ENCODE measurements at regions not wholly inside any gene's neighbourhood (a gene's known extent, or its start where the extent isn't known, plus 50 kb on each side); places are given as distances from the start of the nearest gene placed in this dataset.

DNA sequence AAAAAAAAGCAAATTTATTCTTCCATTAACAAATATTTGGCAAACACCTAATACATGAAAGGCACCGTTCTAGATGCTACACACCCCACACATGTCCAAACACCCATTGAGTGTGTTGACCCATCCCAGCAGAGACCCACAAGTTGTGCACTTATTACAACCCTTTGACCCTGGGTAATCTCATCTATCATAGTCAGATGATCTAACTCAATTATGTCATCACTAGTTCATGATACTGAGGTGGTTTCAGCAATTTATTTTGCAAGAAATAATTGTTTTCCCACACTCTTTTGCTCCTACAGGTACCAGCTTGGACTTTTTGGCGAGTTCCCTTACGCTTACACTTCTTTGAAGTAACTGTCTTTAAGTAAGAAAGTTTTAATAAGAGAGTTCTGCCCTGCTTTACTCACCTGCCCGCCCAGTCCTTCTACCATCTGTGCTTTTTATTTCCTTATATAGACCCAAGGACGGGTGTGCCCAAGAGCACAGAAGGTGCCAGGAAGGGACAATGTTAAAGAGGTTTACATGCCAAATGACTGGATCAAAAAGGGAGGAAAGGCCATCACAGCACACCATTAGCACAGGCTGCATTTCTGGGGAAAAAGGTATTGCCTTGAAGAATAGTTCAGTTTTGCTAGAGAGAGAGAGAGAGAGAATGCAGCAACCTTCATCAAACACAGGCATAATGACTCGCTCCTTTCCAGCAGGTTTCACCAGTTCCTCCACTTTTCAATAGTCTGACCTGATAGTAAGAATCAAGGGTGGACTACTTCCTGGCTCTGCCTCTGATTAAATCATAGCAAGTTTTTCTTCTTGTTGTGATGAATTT lies 54.5 kb upstream of the ATP11B start:
- no peak overlapping the region for H3K4me3 ChIP-seq (ENCODE audit: low read length)
- no peak overlapping the region for H2AFZ ChIP-seq (ENCODE audit: low read depth, low read length)
- no peaks in the 10 kb centered on the region for H3K4me1 ChIP-seq (ENCODE audit: insufficient read depth, low read length)
- H3K9me3 ChIP-seq (ENCODE audit: low read length), result no peaks in the 10 kb centered on the region
- peaks cover 16% of the 10 kb centered on the region for H3K27me3 ChIP-seq (ENCODE audit: insufficient read depth, low read length)
- H3K36me3 ChIP-seq (ENCODE audit: insufficient read depth, low read length), result no peaks in the 10 kb centered on the region

DNA sequence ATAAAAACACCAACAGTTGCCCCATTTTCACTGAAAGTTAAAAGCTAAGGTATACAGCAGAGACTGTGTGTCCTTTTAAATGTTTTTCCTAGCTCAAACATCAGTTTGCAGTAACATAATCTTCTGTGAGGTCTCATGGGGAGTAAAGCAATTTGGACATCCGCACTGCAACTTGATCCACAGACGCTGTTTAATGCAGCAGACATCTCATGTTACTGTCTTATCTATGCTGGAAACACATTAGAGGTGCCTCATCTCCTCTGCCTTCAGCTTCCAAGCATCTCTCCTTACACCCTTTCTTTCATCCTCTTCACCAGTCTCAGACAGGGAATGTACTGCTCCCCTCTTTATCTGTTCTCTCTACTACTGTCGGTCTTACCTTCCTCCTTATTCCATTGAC lies 53.7 kb upstream of the ATP11B start:
- Histone ChIP-seq H3K4me1 (ENCODE audit: insufficient read depth, low read length) (no peaks in the 10 kb centered on the region), H3K4me3 (ENCODE audit: low read length) (no peak overlapping the region), H3K27me3 (ENCODE audit: insufficient read depth, low read length) (peaks cover 16% of the 10 kb centered on the region), H2AFZ (ENCODE audit: low read depth, low read length) (no peak overlapping the region), H3K36me3 (ENCODE audit: insufficient read depth, low read length) (no peaks in the 10 kb centered on the region), H3K9me3 (ENCODE audit: low read length) (no peaks in the 10 kb centered on the region)

GRCh38 chr3:182740710-182741109 lies 52.6 kb upstream of the ATP11B start:
- Histone ChIP-seq H3K36me3 (ENCODE audit: insufficient read depth, low read length) (no peaks in the 10 kb centered on the region), H2AFZ (ENCODE audit: low read depth, low read length) (no peak overlapping the region), H3K9me3 (ENCODE audit: low read length) (no peaks in the 10 kb centered on the region), H3K4me3 (ENCODE audit: low read length) (no peak overlapping the region), H3K4me1 (ENCODE audit: insufficient read depth, low read length) (no peaks in the 10 kb centered on the region), H3K27me3 (ENCODE audit: insufficient read depth, low read length) (peaks cover 16% of the 10 kb centered on the region)

DNA sequence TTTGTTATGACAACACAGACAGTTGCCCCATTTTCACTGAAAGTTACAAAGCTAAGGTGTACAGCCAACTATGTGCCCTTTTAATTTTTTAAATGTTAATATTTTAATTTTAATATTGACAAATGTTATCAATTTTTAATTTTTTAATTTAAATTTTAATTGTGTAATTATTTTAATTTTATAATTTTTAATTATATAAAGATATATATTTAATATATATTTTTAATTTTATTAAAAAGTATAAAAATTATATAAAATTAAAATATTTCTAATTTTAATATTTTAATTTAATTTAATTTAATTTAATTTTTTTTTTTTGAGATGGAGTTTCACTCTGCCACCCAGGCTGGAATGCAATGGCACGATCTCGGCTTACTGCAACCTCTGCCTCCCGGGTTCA lies 52.1 kb upstream of the ATP11B start:
- H3K9me3 ChIP-seq (ENCODE audit: low read length), result no peaks in the 10 kb centered on the region
- no peaks in the 10 kb centered on the region for H3K4me1 ChIP-seq (ENCODE audit: insufficient read depth, low read length)
- H3K27me3 ChIP-seq (ENCODE audit: insufficient read depth, low read length), result peaks cover 13% of the 10 kb centered on the region

More for the DNA sequence above, 52.1 kb upstream of the ATP11B start:
- Histone ChIP-seq H2AFZ (ENCODE audit: low read depth, low read length) (no peak overlapping the region), H3K4me3 (ENCODE audit: low read length) (no peak overlapping the region), H3K36me3 (ENCODE audit: insufficient read depth, low read length) (no peaks in the 10 kb centered on the region)
